BE2C (cell line): ENCODE measurements at regions not wholly inside any gene's neighbourhood (a gene's known extent, or its start where the extent isn't known, plus 50 kb on each side); places are given as distances from the start of the nearest gene placed in this dataset.

ENCODE experiments used
- DNase-seq: peaks from one replicate; pipeline ENCODE4 v3.0.0-alpha.2; 2020
- H3K27me3 ChIP-seq: fragments of 250-450 bp; sonication (Bioruptor Pico); 2 replicates; pipeline ENCODE4 v1.5.1; 2020; ENCODE audit warnings: mild to moderate bottlenecking
- H3K36me3 ChIP-seq: fragments of 250-450 bp; sonication (Bioruptor Pico); 2 replicates; pipeline ENCODE4 v1.5.1; 2020; ENCODE audit warnings: mild to moderate bottlenecking
- H3K4me1 ChIP-seq: fragments of 250-450 bp; sonication (Bioruptor Pico); 2 replicates; pipeline ENCODE4 v1.5.1; 2020
- H3K4me3 ChIP-seq: 2 replicates; pipeline ENCODE4 v1.5.1; 2011; ENCODE audit warnings: low read depth, low read length
- H3K9me3 ChIP-seq: fragments of 250-450 bp; sonication (Bioruptor Pico); 2 replicates; pipeline ENCODE4 v1.5.1; 2020
- TF ChIP-seq, protein P1 (sequence below): IDR thresholded peaks from 2 replicates; pipeline ENCODE4 v1.5.1; 2012; ENCODE audit warnings: mild to moderate bottlenecking, low read depth, low read length

DNA sequence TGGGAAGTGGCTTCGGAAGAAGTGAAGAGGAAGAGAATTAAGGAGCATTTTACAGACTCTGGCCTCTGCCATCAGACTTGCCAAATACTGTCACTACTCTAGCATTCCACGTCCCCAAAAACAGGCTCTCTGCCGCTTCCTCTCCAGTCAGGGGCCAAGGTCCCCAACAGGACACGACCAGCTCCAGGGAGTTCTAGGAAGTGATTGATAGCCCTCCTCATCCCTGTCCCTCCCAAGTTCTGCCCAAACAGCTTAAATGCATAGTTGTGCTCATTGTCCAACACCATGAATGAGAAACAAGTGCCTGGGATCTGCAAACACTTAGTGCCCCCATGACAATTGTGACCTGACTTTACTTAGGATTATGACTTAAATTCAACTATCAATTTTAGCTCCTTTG, 96.5 kb downstream of the MED10 start:
- TF ChIP-seq, protein P1, sequence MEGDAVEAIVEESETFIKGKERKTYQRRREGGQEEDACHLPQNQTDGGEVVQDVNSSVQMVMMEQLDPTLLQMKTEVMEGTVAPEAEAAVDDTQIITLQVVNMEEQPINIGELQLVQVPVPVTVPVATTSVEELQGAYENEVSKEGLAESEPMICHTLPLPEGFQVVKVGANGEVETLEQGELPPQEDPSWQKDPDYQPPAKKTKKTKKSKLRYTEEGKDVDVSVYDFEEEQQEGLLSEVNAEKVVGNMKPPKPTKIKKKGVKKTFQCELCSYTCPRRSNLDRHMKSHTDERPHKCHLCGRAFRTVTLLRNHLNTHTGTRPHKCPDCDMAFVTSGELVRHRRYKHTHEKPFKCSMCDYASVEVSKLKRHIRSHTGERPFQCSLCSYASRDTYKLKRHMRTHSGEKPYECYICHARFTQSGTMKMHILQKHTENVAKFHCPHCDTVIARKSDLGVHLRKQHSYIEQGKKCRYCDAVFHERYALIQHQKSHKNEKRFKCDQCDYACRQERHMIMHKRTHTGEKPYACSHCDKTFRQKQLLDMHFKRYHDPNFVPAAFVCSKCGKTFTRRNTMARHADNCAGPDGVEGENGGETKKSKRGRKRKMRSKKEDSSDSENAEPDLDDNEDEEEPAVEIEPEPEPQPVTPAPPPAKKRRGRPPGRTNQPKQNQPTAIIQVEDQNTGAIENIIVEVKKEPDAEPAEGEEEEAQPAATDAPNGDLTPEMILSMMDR = no peak
- DNase-seq = no peak
- Histone ChIP-seq H3K4me3 (no peak overlapping the region), H3K9me3 (no peaks in the 10 kb centered on the region), H3K4me1 (no peaks in the 10 kb centered on the region), H3K27me3 (no peaks in the 10 kb centered on the region), H3K36me3 (no peaks in the 10 kb centered on the region)

DNA sequence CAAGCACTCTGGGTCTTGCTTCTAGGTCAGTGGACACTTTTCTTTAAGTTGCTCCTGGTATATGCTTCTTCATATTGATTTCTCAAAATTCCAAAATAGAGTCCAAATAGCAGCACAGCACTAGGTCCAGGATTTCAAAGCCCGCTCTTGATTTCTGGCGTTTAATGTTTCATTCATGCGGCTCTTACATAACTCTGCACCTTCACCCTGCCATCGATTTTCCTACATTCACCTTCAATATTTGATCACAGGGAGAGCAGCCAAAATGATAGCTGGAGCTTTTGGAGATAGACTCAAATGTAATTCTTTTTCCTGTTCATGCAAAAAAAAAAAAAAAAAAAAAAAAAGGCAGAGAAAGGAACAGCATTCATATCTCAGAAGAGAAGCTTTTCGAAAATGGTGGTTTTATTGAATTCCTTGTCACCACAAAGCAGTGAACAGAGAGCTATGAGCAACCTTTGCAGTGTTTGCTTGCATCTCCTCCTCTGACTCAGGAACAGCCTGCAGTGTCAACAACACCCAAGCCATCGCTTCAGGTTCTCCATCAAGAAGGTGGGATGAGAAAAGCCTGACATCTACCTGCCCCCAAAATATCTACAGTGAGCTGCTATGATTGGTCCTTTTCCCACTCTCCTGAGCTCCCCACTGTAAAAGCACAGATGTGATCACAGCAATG, 97.8 kb downstream of the MED10 start:
- no peaks in the 10 kb centered on the region for H3K9me3 ChIP-seq
- no peak overlapping the region for H3K4me3 ChIP-seq
- DNase-seq = no peak
- TF ChIP-seq, protein P1 = no peak
- no peaks in the 10 kb centered on the region for H3K4me1 ChIP-seq
- H3K36me3 ChIP-seq = no peaks in the 10 kb centered on the region
- H3K27me3 ChIP-seq = no peaks in the 10 kb centered on the region

DNA sequence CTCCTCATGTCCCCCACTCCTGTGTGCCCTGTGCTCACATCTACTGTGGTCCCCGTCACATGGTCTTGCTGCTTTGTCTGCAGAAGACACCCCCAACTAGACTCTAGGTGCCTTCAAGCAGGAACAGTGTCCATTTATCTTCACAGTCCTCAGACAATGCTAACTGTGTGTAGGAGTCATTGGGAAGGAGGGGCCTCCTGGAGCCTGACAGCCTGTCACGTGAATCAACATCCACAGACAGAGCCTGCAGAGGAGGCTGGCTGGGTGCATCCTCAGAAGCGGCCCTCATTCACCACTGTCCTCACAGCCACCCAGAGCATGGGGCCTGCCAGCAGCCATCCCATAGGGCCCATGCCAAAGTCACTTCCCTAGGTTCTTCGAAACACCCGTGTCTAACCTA, 98.7 kb downstream of the MED10 start:
- Histone ChIP-seq H3K4me1 (no peaks in the 10 kb centered on the region), H3K4me3 (no peak overlapping the region), H3K36me3 (no peaks in the 10 kb centered on the region), H3K9me3 (no peaks in the 10 kb centered on the region), H3K27me3 (no peaks in the 10 kb centered on the region)
- TF ChIP-seq, protein P1 = no peak
- DNase-seq = no peak

DNA sequence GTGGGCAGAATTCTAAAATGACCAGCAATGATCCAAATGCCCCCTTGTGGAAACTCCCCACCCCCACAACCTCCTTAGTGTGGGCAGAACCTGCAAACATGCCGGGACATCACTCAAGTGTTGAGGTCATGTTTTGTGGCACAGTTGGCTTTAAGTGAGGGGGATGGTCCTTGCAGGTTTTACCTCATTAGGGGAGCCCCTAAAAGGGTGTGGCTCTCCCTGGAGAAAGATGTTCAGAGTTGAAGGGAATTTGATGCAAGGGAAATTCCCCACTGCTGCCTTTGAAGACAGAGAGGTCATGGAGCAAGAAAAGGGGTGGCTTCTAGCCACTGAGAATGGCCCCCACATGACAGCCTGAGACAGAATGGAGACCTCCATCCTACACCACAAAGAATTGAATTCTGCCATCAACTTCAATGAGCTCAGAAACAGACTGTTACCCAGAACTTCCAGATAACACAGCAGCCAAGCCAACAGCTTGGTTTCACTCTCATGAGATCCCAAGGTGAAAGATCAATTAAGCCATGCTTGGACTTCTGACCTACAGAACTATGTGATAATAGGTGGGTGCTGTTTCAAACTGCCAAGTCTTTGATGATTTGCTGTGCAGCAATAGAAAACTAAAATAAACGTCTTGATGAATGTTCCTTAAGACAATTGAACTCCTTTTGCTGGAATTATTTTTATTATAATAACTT, 103.4 kb downstream of the MED10 start:
- no peaks in the 10 kb centered on the region for H3K36me3 ChIP-seq
- TF ChIP-seq, protein P1 = no peak
- DNase-seq = no peak
- no peaks in the 10 kb centered on the region for H3K4me1 ChIP-seq
- H3K27me3 ChIP-seq = no peaks in the 10 kb centered on the region
- H3K9me3 ChIP-seq = no peaks in the 10 kb centered on the region
- H3K4me3 ChIP-seq = no peak overlapping the region

DNA sequence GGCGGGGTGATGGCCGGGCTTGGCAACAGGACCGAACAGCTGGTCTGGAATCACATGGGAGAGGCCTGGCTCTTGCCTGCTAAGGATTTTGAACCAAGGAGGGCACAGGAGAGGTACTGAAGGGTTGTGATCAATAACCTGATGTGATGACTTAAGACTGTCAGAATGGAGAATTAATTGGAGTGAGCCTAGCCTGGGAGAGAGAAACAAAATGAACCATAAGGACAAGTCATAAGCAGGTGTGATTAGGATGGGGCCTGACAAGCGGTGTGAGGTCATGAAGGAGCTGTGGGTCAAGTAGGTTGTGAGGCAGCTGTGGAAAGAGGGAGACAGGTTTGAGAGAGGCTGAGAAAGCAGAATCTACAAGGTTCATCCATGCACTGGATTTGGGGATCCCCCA, 104.6 kb downstream of the MED10 start:
- TF ChIP-seq, protein P1 = no peak
- no peaks in the 10 kb centered on the region for H3K9me3 ChIP-seq
- no peaks in the 10 kb centered on the region for H3K4me1 ChIP-seq
- H3K4me3 ChIP-seq = no peak overlapping the region
- H3K27me3 ChIP-seq = no peaks in the 10 kb centered on the region
- H3K36me3 ChIP-seq = no peaks in the 10 kb centered on the region
- DNase-seq = no peak

DNA sequence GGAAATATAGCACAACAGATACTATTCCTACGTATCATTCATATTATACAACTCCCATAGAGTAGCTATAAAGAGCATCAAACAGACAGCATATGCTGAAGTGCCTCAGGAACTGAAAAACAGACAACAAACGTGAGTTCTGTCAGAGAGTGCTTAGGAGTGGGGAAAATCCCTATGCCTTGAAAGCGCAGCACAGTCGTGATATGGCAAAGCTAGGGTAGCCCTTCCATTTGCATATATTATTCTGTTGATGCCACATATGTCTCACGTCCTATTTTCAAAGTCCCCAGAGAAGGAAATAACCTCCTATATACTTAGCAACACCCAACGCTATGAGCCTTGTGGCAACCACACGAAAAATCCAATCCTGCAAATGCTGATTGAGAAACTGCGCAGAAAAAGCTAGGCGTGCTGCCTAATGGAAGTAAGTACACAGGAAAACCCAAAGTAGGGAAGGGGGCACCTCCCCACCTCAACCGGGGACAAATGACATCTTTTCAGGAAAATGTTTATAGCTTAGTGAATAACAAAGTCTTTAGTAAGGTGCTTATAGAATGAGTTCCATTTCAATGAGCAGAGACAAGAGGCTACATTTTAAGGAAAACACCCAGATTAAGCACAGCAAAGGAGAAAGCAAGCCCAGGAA, 105.1 kb downstream of the MED10 start:
- TF ChIP-seq, protein P1 = no peak
- H3K9me3 ChIP-seq = no peaks in the 10 kb centered on the region
- H3K27me3 ChIP-seq = no peaks in the 10 kb centered on the region
- H3K4me3 ChIP-seq = no peak overlapping the region
- no peak for DNase-seq
- H3K4me1 ChIP-seq = no peaks in the 10 kb centered on the region
- no peaks in the 10 kb centered on the region for H3K36me3 ChIP-seq
